HL-60 (cell line): ENCODE measurements at regions not wholly inside any gene's neighbourhood (a gene's known extent, or its start where the extent isn't known, plus 50 kb on each side); places are given as distances from the start of the nearest gene placed in this dataset.

Source experiments
- DNase-seq, 2 experiments: peaks; one replicate each; pipeline ENCODE4 v3.0.0-alpha.2; 2010 to 2020; ENCODE audit warnings: low read depth in 1 of 2, low spot score in 1 of 2
- H3K27ac ChIP-seq: fragments of 250-450 bp; sonication (Bioruptor Pico); replicated peaks from 2 replicates; pipeline ENCODE4 v1.5.1; 2020; ENCODE audit warnings: mild to moderate bottlenecking, moderate library complexity
- H3K27me3 ChIP-seq: fragments of 250-450 bp; sonication (Bioruptor Pico); 2 replicates; pipeline ENCODE4 v1.5.1; 2021; ENCODE audit warnings: mild to moderate bottlenecking, moderate library complexity; ENCODE audit not compliant: insufficient read depth, poor library complexity, severe bottlenecking
- H3K4me3 ChIP-seq: replicated peaks from 2 replicates; pipeline ENCODE4 v1.5.1; 2011; ENCODE audit warnings: mild to moderate bottlenecking, control low read depth, low read length; ENCODE audit not compliant: insufficient read depth
- GABPA ChIP-seq: IDR thresholded peaks from 2 replicates; pipeline ENCODE4 v1.6.1; 2012; ENCODE audit warnings: low read depth
- POLR2AphosphoS5 ChIP-seq: IDR thresholded peaks from 2 replicates; pipeline ENCODE4 v1.6.1; 2012; ENCODE audit warnings: low read depth
- SPI1 ChIP-seq: IDR thresholded peaks from 2 replicates; pipeline ENCODE4 v1.6.1; 2012; ENCODE audit warnings: low read depth, mild to moderate bottlenecking, borderline replicate concordance
- TF ChIP-seq, protein P1 (sequence below): IDR thresholded peaks from 2 replicates; pipeline ENCODE4 v1.6.1; 2012; ENCODE audit warnings: low read depth; ENCODE audit not compliant: insufficient replicate concordance
- TF ChIP-seq, protein P2 (sequence below): IDR thresholded peaks from one replicate; pipeline ENCODE4 v1.5.1; 2011; ENCODE audit warnings: low read length, control low read depth, inconsistent platforms; ENCODE audit not compliant: insufficient read depth

DNA sequence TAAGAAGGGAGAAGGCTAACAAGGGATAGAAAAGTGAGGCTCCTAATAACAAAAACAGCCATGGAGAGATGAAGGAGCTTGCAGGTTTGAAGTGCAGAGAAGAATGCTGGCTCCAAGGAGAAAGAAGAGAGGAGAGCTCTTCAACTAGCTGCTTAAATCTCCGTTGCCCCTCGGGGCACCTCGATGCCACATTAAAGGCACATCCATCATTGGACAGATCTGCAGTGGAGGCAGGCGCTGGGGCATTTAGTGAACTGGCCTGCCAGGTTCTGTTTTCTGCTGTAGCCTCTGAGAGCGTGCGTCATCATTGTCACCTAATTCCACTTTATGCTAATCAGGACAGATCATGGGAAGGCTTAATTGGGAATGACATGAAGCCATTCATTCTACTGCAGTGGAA lies 1426.2 kb upstream of the WWC1 start:
- Histone ChIP-seq H3K27ac (no peak overlapping the region), H3K4me3 (no peak overlapping the region), H3K27me3 (no peaks in the 10 kb centered on the region)
- TF ChIP-seq POLR2AphosphoS5 (no peak), GABPA (no peak), SPI1 (no peak)
- TF ChIP-seq, protein P1, sequence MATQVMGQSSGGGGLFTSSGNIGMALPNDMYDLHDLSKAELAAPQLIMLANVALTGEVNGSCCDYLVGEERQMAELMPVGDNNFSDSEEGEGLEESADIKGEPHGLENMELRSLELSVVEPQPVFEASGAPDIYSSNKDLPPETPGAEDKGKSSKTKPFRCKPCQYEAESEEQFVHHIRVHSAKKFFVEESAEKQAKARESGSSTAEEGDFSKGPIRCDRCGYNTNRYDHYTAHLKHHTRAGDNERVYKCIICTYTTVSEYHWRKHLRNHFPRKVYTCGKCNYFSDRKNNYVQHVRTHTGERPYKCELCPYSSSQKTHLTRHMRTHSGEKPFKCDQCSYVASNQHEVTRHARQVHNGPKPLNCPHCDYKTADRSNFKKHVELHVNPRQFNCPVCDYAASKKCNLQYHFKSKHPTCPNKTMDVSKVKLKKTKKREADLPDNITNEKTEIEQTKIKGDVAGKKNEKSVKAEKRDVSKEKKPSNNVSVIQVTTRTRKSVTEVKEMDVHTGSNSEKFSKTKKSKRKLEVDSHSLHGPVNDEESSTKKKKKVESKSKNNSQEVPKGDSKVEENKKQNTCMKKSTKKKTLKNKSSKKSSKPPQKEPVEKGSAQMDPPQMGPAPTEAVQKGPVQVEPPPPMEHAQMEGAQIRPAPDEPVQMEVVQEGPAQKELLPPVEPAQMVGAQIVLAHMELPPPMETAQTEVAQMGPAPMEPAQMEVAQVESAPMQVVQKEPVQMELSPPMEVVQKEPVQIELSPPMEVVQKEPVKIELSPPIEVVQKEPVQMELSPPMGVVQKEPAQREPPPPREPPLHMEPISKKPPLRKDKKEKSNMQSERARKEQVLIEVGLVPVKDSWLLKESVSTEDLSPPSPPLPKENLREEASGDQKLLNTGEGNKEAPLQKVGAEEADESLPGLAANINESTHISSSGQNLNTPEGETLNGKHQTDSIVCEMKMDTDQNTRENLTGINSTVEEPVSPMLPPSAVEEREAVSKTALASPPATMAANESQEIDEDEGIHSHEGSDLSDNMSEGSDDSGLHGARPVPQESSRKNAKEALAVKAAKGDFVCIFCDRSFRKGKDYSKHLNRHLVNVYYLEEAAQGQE = no peak
- TF ChIP-seq, protein P2, sequence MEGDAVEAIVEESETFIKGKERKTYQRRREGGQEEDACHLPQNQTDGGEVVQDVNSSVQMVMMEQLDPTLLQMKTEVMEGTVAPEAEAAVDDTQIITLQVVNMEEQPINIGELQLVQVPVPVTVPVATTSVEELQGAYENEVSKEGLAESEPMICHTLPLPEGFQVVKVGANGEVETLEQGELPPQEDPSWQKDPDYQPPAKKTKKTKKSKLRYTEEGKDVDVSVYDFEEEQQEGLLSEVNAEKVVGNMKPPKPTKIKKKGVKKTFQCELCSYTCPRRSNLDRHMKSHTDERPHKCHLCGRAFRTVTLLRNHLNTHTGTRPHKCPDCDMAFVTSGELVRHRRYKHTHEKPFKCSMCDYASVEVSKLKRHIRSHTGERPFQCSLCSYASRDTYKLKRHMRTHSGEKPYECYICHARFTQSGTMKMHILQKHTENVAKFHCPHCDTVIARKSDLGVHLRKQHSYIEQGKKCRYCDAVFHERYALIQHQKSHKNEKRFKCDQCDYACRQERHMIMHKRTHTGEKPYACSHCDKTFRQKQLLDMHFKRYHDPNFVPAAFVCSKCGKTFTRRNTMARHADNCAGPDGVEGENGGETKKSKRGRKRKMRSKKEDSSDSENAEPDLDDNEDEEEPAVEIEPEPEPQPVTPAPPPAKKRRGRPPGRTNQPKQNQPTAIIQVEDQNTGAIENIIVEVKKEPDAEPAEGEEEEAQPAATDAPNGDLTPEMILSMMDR = no peak
- DNase-seq = no peak

DNA sequence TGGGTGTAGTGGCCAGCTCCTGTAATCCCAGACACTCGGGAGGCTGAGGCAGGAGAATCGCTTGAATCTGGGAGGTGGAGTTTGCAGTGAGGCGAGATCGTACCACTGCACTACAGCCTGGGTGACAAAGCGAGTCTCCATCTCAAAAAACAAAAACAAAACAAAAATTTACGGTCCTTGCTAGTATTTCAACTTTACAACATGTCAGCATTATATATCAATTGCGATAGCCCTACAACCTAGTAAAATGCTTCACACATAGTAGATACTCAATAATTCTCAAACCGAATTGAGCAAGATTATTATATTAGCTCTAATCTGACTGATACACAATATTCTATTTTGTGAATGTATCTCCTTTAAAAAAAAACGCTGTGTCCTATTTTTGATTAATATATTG lies 1411.0 kb upstream of the WWC1 start:
- DNase-seq = no peak
- Histone ChIP-seq H3K27ac (no peak overlapping the region), H3K4me3 (no peak overlapping the region), H3K27me3 (no peaks in the 10 kb centered on the region)
- TF ChIP-seq GABPA = no peak
- TF ChIP-seq POLR2AphosphoS5 = no peak

DNA sequence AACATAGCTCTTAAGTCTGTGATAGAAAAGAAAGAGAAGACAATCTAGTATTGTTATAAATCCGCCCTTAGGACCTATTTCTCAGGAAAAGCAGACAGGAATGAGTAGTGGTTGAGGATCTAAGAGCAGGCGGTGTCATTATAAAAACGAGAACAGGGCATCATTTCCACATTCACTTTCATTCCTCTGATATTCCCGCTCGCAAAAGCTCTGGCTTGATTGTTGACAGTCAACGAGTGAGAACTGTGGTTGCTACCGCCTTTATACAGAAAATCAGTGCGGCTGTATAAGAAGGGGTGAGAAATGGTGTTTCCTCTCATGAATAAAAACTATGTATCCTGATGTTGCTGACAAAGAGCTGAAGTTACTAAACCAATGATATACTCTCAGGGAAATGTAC lies 1409.6 kb upstream of the WWC1 start:
- Histone ChIP-seq H3K4me3 (no peak overlapping the region), H3K27ac (no peak overlapping the region)
- TF ChIP-seq POLR2AphosphoS5 (no peak), GABPA (no peak), SPI1 (no peak)
- TF ChIP-seq, protein P2 = no peak
- TF ChIP-seq, protein P1 = no peak

DNA sequence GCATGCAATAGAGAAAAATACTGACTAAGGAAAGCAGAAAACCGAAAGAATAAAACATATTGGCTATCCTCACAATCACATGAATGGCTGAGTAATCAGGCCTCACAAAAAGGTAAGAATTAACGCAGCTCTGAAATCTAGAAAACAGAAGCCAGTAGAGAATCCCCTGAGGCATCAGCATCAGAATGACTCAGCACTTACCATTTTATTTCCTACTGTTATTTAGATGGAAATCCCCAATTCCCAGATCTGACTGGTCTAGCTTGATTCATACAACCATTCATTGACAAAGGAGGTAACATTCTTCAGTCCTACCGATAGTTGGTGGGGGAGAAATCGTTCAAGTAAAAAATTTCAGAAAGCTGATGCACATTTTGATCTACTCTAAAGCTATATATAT lies 1408.4 kb upstream of the WWC1 start:
- no peak overlapping the region for H3K27ac ChIP-seq
- no peaks in the 10 kb centered on the region for H3K27me3 ChIP-seq
- H3K4me3 ChIP-seq = no peak overlapping the region
- no peak for TF ChIP-seq SPI1
- TF ChIP-seq, protein P1 = no peak
- DNase-seq = no peak

More for the DNA sequence above, 1409.6 kb upstream of the WWC1 start:
- no peak for DNase-seq
- H3K27me3 ChIP-seq = no peaks in the 10 kb centered on the region
